ENCODE measurements at regions not wholly inside any gene's neighbourhood (a gene's known extent, or its start where the extent isn't known, plus 50 kb on each side); places are given as distances from the start of the nearest gene placed in this dataset.

- DNase-seq (ENCODE audit: low spot score): no peak
These were observed 446.8 kb upstream of the CDH18 start for GRCh38 chr5:20434786-20435185.

GRCh38 chr5:20420991-20421595 lies 433.1 kb upstream of the CDH18 start:
- no peak for DNase-seq (ENCODE audit: low spot score)

All from Ammon's horn (tissue), 1 donor.